Trophoblast cell (in vitro differentiated cells and primary cell): ENCODE measurements at regions not wholly inside any gene's neighbourhood (a gene's known extent, or its start where the extent isn't known, plus 50 kb on each side); places are given as distances from the start of the nearest gene placed in this dataset.
A peak's percentile ranks its signal among the peaks of the same experiment; 100 is the strongest.

ENCODE experiments used
- DNase-seq, 2 donors: peaks; one replicate each; pipeline ENCODE4 v3.0.0-alpha.2; 2016
- H2AFZ ChIP-seq: 2 replicates; pipeline ENCODE4 v1.6.1; 2013; ENCODE audit warnings: low read length, moderate library complexity, mild to moderate bottlenecking; ENCODE audit not compliant: insufficient read depth, poor library complexity
- H2AK5ac ChIP-seq: 2 replicates; pipeline ENCODE4 v1.6.1; 2013; ENCODE audit warnings: mild to moderate bottlenecking, low read length
- H2BK120ac ChIP-seq: 2 replicates; pipeline ENCODE4 v1.6.1; 2013; ENCODE audit warnings: low read length, mild to moderate bottlenecking, moderate library complexity; ENCODE audit not compliant: insufficient read depth, poor library complexity
- H2BK12ac ChIP-seq: 2 replicates; pipeline ENCODE4 v1.6.1; 2013; ENCODE audit warnings: mild to moderate bottlenecking, low read length, moderate library complexity
- H2BK5ac ChIP-seq: 2 replicates; pipeline ENCODE4 v1.6.1; 2013; ENCODE audit warnings: low read length, low read depth, moderate library complexity, mild to moderate bottlenecking; ENCODE audit not compliant: poor library complexity
- H3K14ac ChIP-seq: 2 replicates; pipeline ENCODE4 v1.6.1; 2013; ENCODE audit warnings: mild to moderate bottlenecking, low read length
- H3K18ac ChIP-seq: 2 replicates; pipeline ENCODE4 v1.6.1; 2013; ENCODE audit warnings: mild to moderate bottlenecking, low read length
- H3K23ac ChIP-seq: 2 replicates; pipeline ENCODE4 v1.6.1; 2013; ENCODE audit warnings: low read length
- H3K27ac ChIP-seq: 2 replicates; pipeline ENCODE4 v1.5.1; 2013; ENCODE audit warnings: low read depth, mild to moderate bottlenecking, inconsistent platforms, low read length, moderate library complexity
- H3K27me3 ChIP-seq: 2 replicates; pipeline ENCODE4 v1.6.1; 2013; ENCODE audit warnings: inconsistent platforms, mild to moderate bottlenecking, low read length, moderate library complexity; ENCODE audit not compliant: insufficient read depth
- H3K36me3 ChIP-seq, 2 experiments: 1 replicate in 1 of 2; 2 replicates in 1 of 2; pipeline ENCODE4 v1.6.1; 2013; ENCODE audit warnings: low read length in 2 of 2, mild to moderate bottlenecking in 2 of 2, moderate library complexity in 1 of 2; ENCODE audit not compliant: insufficient read depth in 2 of 2, control insufficient read depth in 1 of 2
- H3K4ac ChIP-seq: 2 replicates; pipeline ENCODE4 v1.6.1; 2013; ENCODE audit warnings: low read depth, mild to moderate bottlenecking, low read length, moderate library complexity
- H3K4me1 ChIP-seq, 2 experiments: 1 replicate in 1 of 2; 2 replicates in 1 of 2; pipeline ENCODE4 v1.6.1; 2013; ENCODE audit warnings: low read length in 2 of 2, mild to moderate bottlenecking in 2 of 2, moderate library complexity in 1 of 2; ENCODE audit not compliant: insufficient read depth in 2 of 2, control insufficient read depth in 1 of 2
- H3K4me2 ChIP-seq: 2 replicates; pipeline ENCODE4 v1.6.1; 2013; ENCODE audit warnings: inconsistent platforms, mild to moderate bottlenecking, low read length, moderate library complexity
- H3K4me3 ChIP-seq: 2 replicates; pipeline ENCODE4 v1.5.1; 2013; ENCODE audit warnings: mild to moderate bottlenecking, low read depth, low read length, inconsistent platforms
- H3K79me1 ChIP-seq: one replicate; pipeline ENCODE4 v1.6.1; 2013; ENCODE audit warnings: low read length
- H3K79me2 ChIP-seq: 2 replicates; pipeline ENCODE4 v1.6.1; 2013; ENCODE audit warnings: low read length, mild to moderate bottlenecking; ENCODE audit not compliant: control insufficient read depth, insufficient read depth, poor library complexity
- H3K9ac ChIP-seq: 2 replicates; pipeline ENCODE4 v1.6.1; 2013; ENCODE audit warnings: mild to moderate bottlenecking, low read length
- H3K9me3 ChIP-seq: 2 replicates; pipeline ENCODE4 v1.6.1; 2013; ENCODE audit warnings: low read depth, mild to moderate bottlenecking, control low read depth, inconsistent platforms, low read length; ENCODE audit not compliant: insufficient read depth
- H4K12ac ChIP-seq: 2 replicates; pipeline ENCODE4 v1.6.1; 2013; ENCODE audit warnings: low read depth, mild to moderate bottlenecking, low read length, moderate library complexity
- H4K8ac ChIP-seq: 2 replicates; pipeline ENCODE4 v1.6.1; 2013; ENCODE audit warnings: low read depth, mild to moderate bottlenecking, low read length, moderate library complexity
- H4K91ac ChIP-seq: one replicate; pipeline ENCODE4 v1.6.1; 2013; ENCODE audit warnings: low read depth, mild to moderate bottlenecking, low read length, moderate library complexity
- WGBS: extraction: QIAGEN DNeasy Blood & Tissue Kit; methylation state at CpG from one replicate; pipeline ENCODE4 v1.1.7; 2013; ENCODE audit warnings: missing lambda C conversion rate; ENCODE audit not compliant: insufficient read length, insufficient coverage; ENCODE audit errors: extremely low coverage; 5-methylcytosine and 5-hydroxymethylcytosine counted together

DNA sequence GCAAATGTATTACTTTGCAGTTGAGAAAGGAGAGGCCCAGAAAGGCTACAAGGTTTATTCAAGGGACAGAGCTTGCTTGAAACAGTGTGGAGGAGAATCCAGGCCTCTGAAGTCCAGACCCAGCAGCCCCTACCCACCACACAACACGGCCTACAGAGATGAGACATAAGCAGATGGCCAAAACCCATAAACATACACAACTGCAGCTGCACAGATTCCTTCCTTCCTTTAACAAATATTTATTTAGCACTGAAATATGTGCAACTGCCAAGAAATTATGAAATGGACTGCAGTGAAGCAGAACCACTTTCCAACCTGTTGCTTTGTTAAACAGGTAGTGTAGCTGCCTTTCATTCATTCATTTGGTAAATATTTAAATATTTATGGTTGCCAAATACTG lies 122.3 kb downstream of the SPATA19 start:
- H2AK5ac ChIP-seq = no peak overlapping the region

DNA sequence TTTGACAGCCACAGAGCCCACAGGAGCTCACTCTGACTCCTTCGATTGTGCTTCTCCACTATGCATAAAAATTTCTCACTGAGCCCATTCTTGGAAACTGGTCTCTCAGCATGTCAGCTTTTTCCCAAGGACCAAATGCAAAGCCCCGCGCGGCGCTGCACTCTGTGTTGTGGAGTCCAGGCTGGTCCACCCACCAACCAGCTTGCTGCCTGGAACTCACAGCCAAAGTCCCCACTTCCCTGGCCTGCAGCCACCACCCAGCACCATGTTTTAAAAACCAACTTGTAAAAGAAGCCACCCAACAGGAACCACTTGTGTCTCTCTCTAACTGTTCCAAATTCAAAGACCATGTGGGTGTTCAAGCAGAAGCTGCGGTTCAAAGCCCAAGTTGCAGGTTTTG lies 124.4 kb downstream of the SPATA19 start:
- H3K4me3 ChIP-seq = no peak overlapping the region
- no peak overlapping the region for H3K14ac ChIP-seq
- no peaks in the 10 kb centered on the region for H3K27me3 ChIP-seq
- no peak overlapping the region for H2AFZ ChIP-seq
- no peak overlapping the region for H2AK5ac ChIP-seq
- DNase-seq = no peak
- H3K79me2 ChIP-seq = peaks cover 4% of the 10 kb centered on the region
- H2BK120ac ChIP-seq = peak overlapping the region; percentile 18
- H3K9ac ChIP-seq = no peak overlapping the region
- no peak overlapping the region for H4K12ac ChIP-seq
- WGBS = no CpG with 5 or more reads among the region's 6 CpGs
- H3K4me2 ChIP-seq = no peak overlapping the region
- no peak overlapping the region for H2BK5ac ChIP-seq
- H3K36me3 ChIP-seq = no peaks in the 10 kb centered on the region
- H4K8ac ChIP-seq = no peak overlapping the region
- H3K18ac ChIP-seq = no peak overlapping the region
- H2BK12ac ChIP-seq = peak overlapping the region; percentile 80
- H3K27ac ChIP-seq = no peak overlapping the region
- H4K91ac ChIP-seq = peak overlapping the region; percentile 90
- no peak overlapping the region for H3K4ac ChIP-seq
- peaks cover 32% of the 10 kb centered on the region for H3K79me1 ChIP-seq
- peaks cover 24 to 25% of the 10 kb centered on the region in 2 experiments for H3K4me1 ChIP-seq
- no peaks in the 10 kb centered on the region for H3K9me3 ChIP-seq
- H3K23ac ChIP-seq = no peak overlapping the region

More for the DNA sequence above, 122.3 kb downstream of the SPATA19 start:
- Histone ChIP-seq H3K4me2 (no peak overlapping the region), H3K79me1 (peaks cover 23% of the 10 kb centered on the region), H3K9ac (no peak overlapping the region), H3K27ac (no peak overlapping the region), H2BK120ac (no peak overlapping the region), H3K79me2 (peaks cover 2% of the 10 kb centered on the region), H4K8ac (no peak overlapping the region), H3K9me3 (no peaks in the 10 kb centered on the region), H4K12ac (no peak overlapping the region), H3K4me3 (no peak overlapping the region), H3K23ac (no peak overlapping the region), H3K27me3 (no peaks in the 10 kb centered on the region), H3K14ac (no peak overlapping the region), H4K91ac (no peak overlapping the region), H3K18ac (no peak overlapping the region), H3K4ac (no peak overlapping the region), H3K4me1 (peaks cover 16 to 19% of the 10 kb centered on the region in 2 experiments), H2AFZ (no peak overlapping the region), H3K36me3 (no peaks in the 10 kb centered on the region), H2BK5ac (no peak overlapping the region), H2BK12ac (no peak overlapping the region)
- no peak for DNase-seq
- WGBS = no CpG with 5 or more reads among the region's 1 CpG

DNA sequence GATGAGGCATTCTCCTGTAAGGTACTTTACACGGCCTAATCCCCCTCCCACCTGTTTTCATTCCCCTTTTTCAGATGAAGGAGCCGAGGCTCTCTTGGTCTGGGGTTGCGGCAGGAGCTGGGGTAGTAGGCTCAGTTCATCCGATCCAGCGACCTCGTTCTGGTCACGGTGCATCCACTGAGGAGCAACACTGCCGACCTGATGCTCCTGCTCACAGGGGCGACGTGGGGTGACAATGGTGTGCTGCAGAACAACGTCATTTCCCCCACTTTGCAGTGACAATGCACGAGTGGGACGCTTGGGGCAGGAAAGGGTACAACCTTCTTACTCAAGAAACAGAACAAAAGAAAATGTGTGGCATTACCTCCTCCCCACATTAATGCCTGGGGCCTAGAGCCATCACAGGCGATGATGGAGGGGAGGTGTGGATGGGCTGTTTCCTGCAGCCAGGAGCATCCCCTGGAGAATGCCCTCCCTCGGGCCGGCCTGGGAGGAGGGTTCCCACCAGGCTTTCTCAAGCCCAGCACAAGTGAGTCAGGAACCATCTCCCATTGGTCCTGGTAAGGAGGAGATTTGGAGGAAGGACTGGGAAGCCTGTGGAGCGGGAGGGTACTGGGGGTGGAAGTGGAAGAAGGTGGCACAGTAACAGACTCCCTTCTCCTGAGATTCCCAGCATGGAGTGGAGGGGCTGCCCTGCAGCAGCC lies 125.6 kb downstream of the SPATA19 start:
- Histone ChIP-seq H2AK5ac (peak overlapping the region; percentile 43), H3K4me1 (peaks cover 24 to 25% of the 10 kb centered on the region in 2 experiments), H4K12ac (peak overlapping the region; percentile 28), H3K36me3 (no peaks in the 10 kb centered on the region), H3K79me1 (peaks cover 37% of the 10 kb centered on the region), H3K4me3 (no peak overlapping the region), H2AFZ (peak overlapping the region; percentile 20), H3K79me2 (peaks cover 4% of the 10 kb centered on the region), H2BK120ac (peak overlapping the region; percentile 81), H3K9me3 (no peaks in the 10 kb centered on the region), H3K9ac (no peak overlapping the region), H3K4me2 (no peak overlapping the region), H2BK12ac (peak overlapping the region; percentile 87), H4K91ac (peak overlapping the region; percentile 90), H2BK5ac (peak overlapping the region; percentile 42), H4K8ac (peak overlapping the region; percentile 15), H3K4ac (peak overlapping the region; percentile 22), H3K27me3 (no peaks in the 10 kb centered on the region), H3K14ac (peak overlapping the region; percentile 73), H3K23ac (no peak overlapping the region), H3K18ac (peak overlapping the region; percentile 28), H3K27ac (peak overlapping the region; percentile 82)
- DNase-seq = no peak
- no CpG with 5 or more reads among the region's 17 CpGs for WGBS

DNA sequence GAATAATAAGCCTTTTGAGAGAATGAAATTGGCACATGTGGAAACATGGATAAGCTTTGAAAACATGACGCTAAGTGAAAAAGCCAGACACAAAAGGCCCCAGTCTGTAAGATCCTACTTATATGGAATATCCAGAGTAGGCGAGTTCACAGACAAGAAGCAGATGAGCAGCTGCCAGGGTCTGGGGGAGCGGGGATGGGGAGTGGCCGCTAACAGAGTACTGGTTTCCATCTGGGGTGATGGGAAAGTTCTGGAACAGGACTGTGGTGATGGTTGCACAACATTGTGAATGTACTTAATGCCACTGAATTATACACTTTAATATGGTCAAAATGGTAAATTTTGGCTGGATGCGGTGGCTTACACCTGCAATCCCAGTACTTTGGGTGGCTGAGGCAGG lies 126.5 kb downstream of the SPATA19 start:
- H3K14ac ChIP-seq = peak overlapping the region; percentile 37
- H4K91ac ChIP-seq = peak overlapping the region; percentile 75
- WGBS = no CpG with 5 or more reads among the region's 5 CpGs
- peaks cover 40% of the 10 kb centered on the region for H3K79me1 ChIP-seq
- H3K27ac ChIP-seq = peak overlapping the region; percentile 82
- no peak overlapping the region for H4K8ac ChIP-seq
- H3K4ac ChIP-seq = no peak overlapping the region
- H2AK5ac ChIP-seq = no peak overlapping the region
- H2BK12ac ChIP-seq = peak overlapping the region; percentile 49
- H3K23ac ChIP-seq = no peak overlapping the region
- no peak overlapping the region for H4K12ac ChIP-seq
- peaks cover 24 to 25% of the 10 kb centered on the region in 2 experiments for H3K4me1 ChIP-seq
- H3K9ac ChIP-seq = no peak overlapping the region
- no peak overlapping the region for H3K4me3 ChIP-seq
- H3K27me3 ChIP-seq = no peaks in the 10 kb centered on the region
- peak overlapping the region; percentile 82 for H2BK5ac ChIP-seq
- peaks cover 4% of the 10 kb centered on the region for H3K79me2 ChIP-seq
- H3K4me2 ChIP-seq = no peak overlapping the region
- DNase-seq = no peak
- no peak overlapping the region for H2AFZ ChIP-seq
- H3K36me3 ChIP-seq = no peaks in the 10 kb centered on the region
- peak overlapping the region; percentile 27 for H3K18ac ChIP-seq
- H2BK120ac ChIP-seq = peak overlapping the region; percentile 81
- H3K9me3 ChIP-seq = no peaks in the 10 kb centered on the region
